GM12878 (cell line): ENCODE measurements at regions not wholly inside any gene's neighbourhood (a gene's known extent, or its start where the extent isn't known, plus 50 kb on each side); places are given as distances from the start of the nearest gene placed in this dataset.

Experiments used
- ATAC-seq: fragments of 200-7000 bp; cut with Tn5 transposase; 3 replicates; pipeline ENCODE4 v1.9.1; 2020; ENCODE audit warnings: mild to moderate bottlenecking, moderate library complexity
- BruUV-seq: library from RNA; stranded (reverse); fragments of 400-500 nt; replicated peaks from 2 replicates; lab custom pipeline; 2021; lab: Mats Ljungman, UMichigan
- CTCF ChIA-PET: fragments of 300-600 bp; sonication (Branson Sonifier 250); formaldehyde crosslinking; extraction: SDS; loops from one replicate; lab custom pipeline; 2021; ENCODE audit warnings: inconsistent platforms; lab: Yijun Ruan, JAX
- POLR2A ChIA-PET: fragments of 350-600 bp; formaldehyde crosslinking; extraction: SDS; loops from one replicate; lab custom pipeline; 2021; ENCODE audit warnings: inconsistent platforms; lab: Charles Lee
- RAD21 ChIA-PET: fragments of 300-600 bp; sonication (Branson Sonifier 250); formaldehyde crosslinking; loops from one replicate; lab custom pipeline; 2023; ENCODE audit warnings: antibody characterized with exemption; ENCODE audit not compliant: unreplicated experiment; lab: Charles Lee
- SMC1A ChIA-PET: fragments of 300-600 bp; sonication (Branson Sonifier 250); formaldehyde crosslinking; loops from one replicate; lab custom pipeline; 2023; ENCODE audit not compliant: unreplicated experiment, uncharacterized antibody; lab: Charles Lee
- DNase-seq: peaks from one replicate; pipeline ENCODE4 v3.0.0-alpha.2; 2011; ENCODE audit warnings: low read depth, low spot score
- FAIRE-seq: peaks from 3 replicates; lab custom pipeline; 2011; peaks lifted over from hg19 to GRCh38; lab: Jason Lieb, UNC
- H2AFZ ChIP-seq: 2 replicates; pipeline ENCODE4 v1.6.0; 2011; ENCODE audit warnings: low read depth, low read length, control low read depth; ENCODE audit not compliant: control insufficient read depth
- H3K27ac ChIP-seq: 2 replicates; pipeline ENCODE4 v1.5.1; 2011; ENCODE audit warnings: control low read depth; ENCODE audit not compliant: control insufficient read depth, insufficient read depth
- H3K27me3 ChIP-seq, 2 experiments: replicated peaks in 1 of 2; 2 replicates each; pipeline versions ENCODE4 v1.6.0 to v1.6.1; 2011; ENCODE audit warnings: low read length in 1 of 2; ENCODE audit not compliant: control insufficient read depth in 2 of 2, insufficient read depth in 2 of 2
- H3K36me3 ChIP-seq, 2 experiments: 2 replicates each; pipeline ENCODE4 v1.5.1; 2011; ENCODE audit warnings: low read length in 1 of 2; ENCODE audit not compliant: control insufficient read depth in 2 of 2, insufficient read depth in 2 of 2
- H3K4me1 ChIP-seq: 2 replicates; pipeline ENCODE4 v1.6.1; 2011; ENCODE audit warnings: mild to moderate bottlenecking, low read length, moderate library complexity, mixed read lengths; ENCODE audit not compliant: control insufficient read depth, insufficient read depth
- H3K4me2 ChIP-seq: 2 replicates; pipeline ENCODE4 v1.6.0; 2011; ENCODE audit warnings: control low read depth; ENCODE audit not compliant: control insufficient read depth, insufficient read depth
- H3K4me3 ChIP-seq: fragments of 200-600 bp; sonication (generic); 2 replicates; pipeline ENCODE4 v1.5.1; 2016
- H3K79me2 ChIP-seq: 2 replicates; pipeline ENCODE4 v1.6.0; 2011; ENCODE audit warnings: low read length; ENCODE audit not compliant: control insufficient read depth, insufficient read depth
- H3K9ac ChIP-seq: 2 replicates; pipeline ENCODE4 v1.8.0; 2011; ENCODE audit warnings: low read length, control low read depth, mixed read lengths; ENCODE audit not compliant: control insufficient read depth, insufficient read depth
- H3K9me3 ChIP-seq: replicated peaks from 3 replicates; pipeline ENCODE4 v1.5.1; 2011; ENCODE audit warnings: mild to moderate bottlenecking, low read length; ENCODE audit not compliant: control insufficient read depth, insufficient read depth
- H4K20me1 ChIP-seq: 2 replicates; pipeline ENCODE4 v1.6.0; 2011; ENCODE audit not compliant: control insufficient read depth, insufficient read depth
- CHD1 ChIP-seq: IDR thresholded peaks from 2 replicates; pipeline ENCODE4 v1.6.1; 2012; ENCODE audit warnings: low read depth, low read length, improper control_type of control experiment
- EZH2 ChIP-seq: IDR thresholded peaks from 2 replicates; pipeline ENCODE4 v1.6.1; 2012; ENCODE audit warnings: low read depth, mild to moderate bottlenecking, control low read depth, inconsistent platforms, low read length, borderline replicate concordance; ENCODE audit not compliant: control insufficient read depth
- FOS ChIP-seq: IDR thresholded peaks from 3 replicates; pipeline ENCODE4 v1.6.1; 2011; ENCODE audit warnings: borderline replicate concordance; ENCODE audit not compliant: insufficient read length; ENCODE audit errors: extremely low read depth
- GATAD2B ChIP-seq: fragments of 450-650 bp; conservative IDR thresholded peaks from 2 replicates; pipeline ENCODE4 v1.6.1; 2017; ENCODE audit warnings: low read depth, mild to moderate bottlenecking, moderate library complexity
- HDAC2 ChIP-seq: fragments of 200-600 bp; sonication (generic); IDR thresholded peaks from 2 replicates; pipeline ENCODE4 v1.6.1; 2017
- IRF4 ChIP-seq: IDR thresholded peaks from 2 replicates; pipeline ENCODE4 v1.6.1; 2011; ENCODE audit warnings: low read depth, low read length
- MLLT1 ChIP-seq: fragments of 450-650 bp; IDR thresholded peaks from 2 replicates; pipeline ENCODE4 v1.6.1; 2016; ENCODE audit warnings: mild to moderate bottlenecking
- MYC ChIP-seq: IDR thresholded peaks from 2 replicates; pipeline ENCODE4 v1.6.1; 2011; ENCODE audit warnings: mild to moderate bottlenecking, low read length, moderate library complexity, inconsistent platforms; ENCODE audit not compliant: insufficient read depth, insufficient replicate concordance, insufficient read length, severe bottlenecking
- POLR2AphosphoS2 ChIP-seq: IDR thresholded peaks from 2 replicates; pipeline ENCODE4 v1.6.1; 2011; ENCODE audit warnings: low read depth, mild to moderate bottlenecking, low read length, improper control_type of control experiment, moderate library complexity
- RBBP5 ChIP-seq: fragments of 200-600 bp; sonication (generic); conservative IDR thresholded peaks from 2 replicates; pipeline ENCODE4 v1.6.1; 2016
- RELB ChIP-seq: fragments of 450-650 bp; IDR thresholded peaks from 2 replicates; pipeline ENCODE4 v1.6.1; 2017; ENCODE audit warnings: low read depth, mild to moderate bottlenecking, moderate library complexity
- RFX5 ChIP-seq: IDR thresholded peaks from 2 replicates; pipeline ENCODE4 v1.6.1; 2011; ENCODE audit warnings: low read depth, low read length, improper control_type of control experiment
- RUNX3 ChIP-seq: IDR thresholded peaks from 2 replicates; pipeline ENCODE4 v1.6.1; 2012; ENCODE audit warnings: low read length, inconsistent platforms
- SIN3A ChIP-seq: IDR thresholded peaks from 2 replicates; pipeline ENCODE4 v1.6.1; 2012; ENCODE audit warnings: low read depth, low read length, improper control_type of control experiment
- ZNF24 ChIP-seq: fragments of 450-650 bp; IDR thresholded peaks from 2 replicates; pipeline ENCODE4 v1.6.1; 2017; ENCODE audit warnings: antibody characterized with exemption, mild to moderate bottlenecking
- ZNF687 ChIP-seq: fragments of 450-650 bp; IDR thresholded peaks from 2 replicates; pipeline ENCODE4 v1.6.1; 2017; ENCODE audit warnings: mild to moderate bottlenecking, moderate library complexity
- WGBS: methylation state at CpG from one replicate; pipeline ENCODE4 v1.1.6; 2016; ENCODE audit warnings: low lambda C conversion rate; ENCODE audit not compliant: insufficient replicate concordance, insufficient coverage; ENCODE audit errors: missing lambda C conversion rate; 5-methylcytosine and 5-hydroxymethylcytosine counted together
- in situ Hi-C: fragments of 300-500 bp; cut with MboI; formaldehyde crosslinking; loops from 9 replicates; pipeline ENCODE4 v1.14.3; 2018; ENCODE audit warnings: mixed read lengths
- intact Hi-C: fragments of 100-400 bp; cut with micrococcal nuclease; formaldehyde crosslinking; loops from one replicate; pipeline ENCODE4 v1.14.2; 2022; ENCODE audit not compliant: unreplicated experiment

GRCh38 chr10:43746906-43747305, 98.2 kb upstream of the ZNF32 start (continued):
- TF ChIP-seq RBBP5 (no peak), HDAC2 (no peak), EZH2 (no peak), ZNF24 (no peak)

- no peak overlapping the region for H3K9ac ChIP-seq
- CTCF ChIA-PET: no interaction called here
- no peak for FAIRE-seq
- no peaks in the 10 kb centered on the region for H3K79me2 ChIP-seq
- no TSS peak for BruUV-seq
- H3K4me2 ChIP-seq: no peak overlapping the region
- POLR2A ChIA-PET: no interaction called here
- no peak for DNase-seq
- RAD21 ChIA-PET: no interaction called here
- ATAC-seq: no peak
- H3K9me3 ChIP-seq: no peaks in the 10 kb centered on the region
- H3K4me1 ChIP-seq: no peaks in the 10 kb centered on the region
- no peak overlapping the region for H3K4me3 ChIP-seq
- no peaks in the 10 kb centered on the region for H3K36me3 ChIP-seq
- no peaks in the 10 kb centered on the region for H3K27me3 ChIP-seq
- H2AFZ ChIP-seq: no peak overlapping the region
- in situ Hi-C loops: no loop called here
- SMC1A ChIA-PET: no interaction called here
- 0% methylated on average over 1 of the region's 1 CpG for WGBS
- H4K20me1 ChIP-seq: no peaks in the 10 kb centered on the region
- intact Hi-C loops: no loop called here
- H3K27ac ChIP-seq: no peak overlapping the region
- TF ChIP-seq RUNX3 (no peak), MYC (no peak), FOS (no peak), CHD1 (no peak), RELB (no peak), MLLT1 (no peak), RFX5 (no peak), IRF4 (no peak), ZNF687 (no peak), POLR2AphosphoS2 (no peak), GATAD2B (no peak), SIN3A (no peak)
These were observed 90.5 kb upstream of the ZNF32 start for GRCh38 chr10:43739161-43739560.
